ENCODE measurements at regions not wholly inside any gene's neighbourhood (a gene's known extent, or its start where the extent isn't known, plus 50 kb on each side); places are given as distances from the start of the nearest gene placed in this dataset.

DNA sequence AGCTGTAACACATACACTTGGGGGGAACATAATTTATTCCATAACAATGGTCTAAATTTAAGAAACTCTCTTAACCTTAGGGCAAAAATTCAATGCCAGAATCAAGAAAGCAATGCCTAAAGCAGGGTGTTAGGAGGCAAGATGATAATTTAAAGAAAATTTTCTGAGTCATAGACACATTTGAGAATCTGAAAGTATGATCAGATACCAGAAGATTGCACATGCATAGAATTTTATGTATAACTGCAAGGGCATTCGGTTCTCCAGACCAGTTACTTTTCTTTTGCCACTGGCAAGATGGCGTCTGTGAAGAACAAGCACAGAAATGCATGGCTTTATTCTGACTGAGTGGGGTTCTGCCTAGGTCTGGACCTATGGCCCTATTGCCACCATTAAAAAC is 64.4 kb upstream of the IPO9 start:
- intact Hi-C loops (cut with micrococcal nuclease) = no loop called here

DNA sequence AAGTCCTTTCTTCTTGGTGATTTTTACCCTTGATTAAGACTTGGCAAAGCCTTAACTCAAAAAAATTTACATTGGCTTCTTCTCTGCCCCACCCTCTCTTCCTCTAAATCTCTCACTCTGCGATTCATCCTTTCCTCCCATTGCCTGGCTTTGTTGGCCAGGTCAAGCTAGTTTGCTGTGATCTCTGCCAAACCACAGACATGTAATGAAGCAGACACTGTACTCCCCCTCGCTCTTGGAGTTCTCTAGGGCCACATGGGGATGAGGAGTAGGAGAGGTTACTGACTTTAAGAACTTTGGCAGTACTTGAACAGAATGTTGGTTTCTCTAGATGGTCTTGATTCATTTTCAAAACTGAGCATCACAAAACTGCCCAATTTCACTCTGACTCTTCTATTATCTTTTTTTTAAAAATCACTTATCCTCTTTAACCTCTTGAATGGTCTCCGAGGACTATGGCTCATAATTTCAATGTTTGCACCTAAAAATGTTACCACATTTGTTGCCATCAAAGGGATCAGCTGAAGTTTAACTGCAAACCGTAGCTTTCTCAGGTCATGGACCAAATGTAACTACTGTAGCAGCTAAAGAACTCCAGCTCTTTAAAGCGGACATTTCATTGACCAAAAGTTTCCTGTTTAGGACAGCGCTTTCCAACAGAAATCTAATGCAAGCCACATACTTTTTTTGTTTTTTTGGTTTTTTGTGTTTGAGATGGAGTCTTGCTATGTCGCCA is 62.7 kb upstream of the IPO9 start:
- intact Hi-C loops (cut with micrococcal nuclease) = no loop called here

DNA sequence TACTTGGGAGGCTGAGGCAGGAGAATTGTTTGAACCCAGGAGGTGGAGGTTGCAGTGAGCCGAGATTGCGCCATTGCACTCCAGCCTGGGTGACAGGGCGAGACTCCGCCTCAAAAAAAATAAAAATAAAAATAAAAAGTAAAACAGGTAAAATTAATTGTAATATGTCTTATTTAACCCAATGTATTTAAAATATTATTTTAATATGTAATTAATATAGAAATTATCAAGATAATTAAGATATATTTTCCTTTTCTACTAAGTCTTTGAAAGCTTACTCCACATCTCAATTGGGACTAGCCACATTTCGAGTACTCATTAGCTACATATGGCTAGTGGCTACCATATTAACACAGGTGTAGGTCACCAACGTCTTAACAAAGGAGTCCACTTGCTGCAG is 61.6 kb upstream of the IPO9 start:
- intact Hi-C loops (cut with micrococcal nuclease) = no loop called here

DNA sequence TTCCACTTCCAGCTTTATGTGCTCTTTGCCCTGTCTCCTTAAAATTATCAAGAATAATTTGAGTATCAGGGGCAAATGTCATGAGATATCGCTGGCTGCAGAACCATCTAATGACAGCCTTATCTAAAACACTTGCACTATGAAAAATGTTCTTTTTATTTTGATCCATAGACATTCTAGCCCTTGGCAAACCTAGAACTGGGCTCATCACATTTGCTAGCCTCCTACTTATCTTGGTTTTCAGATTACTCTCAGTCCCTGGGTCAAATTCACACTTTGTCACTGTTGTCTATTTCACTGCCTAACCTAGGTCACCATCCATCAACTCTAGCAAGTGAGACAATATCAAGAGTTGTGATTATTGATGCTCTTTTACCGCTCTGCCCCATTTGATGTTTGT is 59.9 kb upstream of the IPO9 start:
- intact Hi-C loops (cut with micrococcal nuclease) = no loop called here

DNA sequence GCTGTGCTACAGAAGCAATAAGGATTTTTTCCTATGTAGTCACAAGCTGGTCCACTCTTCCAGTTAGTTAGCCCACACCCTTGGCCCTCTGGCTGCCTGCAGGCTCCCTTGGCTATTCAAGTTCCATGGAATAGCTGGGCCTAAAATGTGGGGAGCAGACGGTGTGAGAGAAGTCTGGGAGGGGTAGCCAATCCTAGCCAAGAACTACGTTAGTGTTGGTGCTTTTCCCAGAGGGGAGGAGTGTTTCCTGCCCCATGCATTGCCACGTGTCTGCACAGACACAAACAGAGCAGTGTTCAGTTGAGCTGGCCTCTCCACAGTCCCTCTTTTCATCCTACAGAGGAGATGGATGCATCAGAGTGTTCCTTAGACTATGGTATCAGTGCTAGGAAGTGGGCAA is 59.0 kb upstream of the IPO9 start:
- intact Hi-C loops (cut with micrococcal nuclease) = no loop called here

DNA sequence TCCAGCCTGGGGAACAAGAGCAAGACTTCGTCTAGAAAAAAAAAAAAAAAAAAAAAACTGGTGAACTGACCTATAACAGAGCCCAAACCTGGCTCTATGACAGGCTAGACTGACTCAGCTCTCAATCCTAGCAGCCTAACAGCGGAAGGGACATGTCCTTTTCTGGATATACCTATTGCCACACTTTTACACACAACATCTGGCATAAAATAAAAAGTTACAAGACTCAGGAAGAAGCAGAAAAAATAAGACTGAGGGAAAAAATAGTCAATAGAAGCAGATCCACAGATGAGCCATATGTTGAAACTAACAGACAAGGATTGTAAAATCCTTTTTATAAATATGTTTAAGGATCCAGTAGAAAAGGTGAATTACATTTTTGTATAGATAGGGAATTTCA is 57.5 kb upstream of the IPO9 start:
- intact Hi-C loops (cut with micrococcal nuclease) = no loop called here

DNA sequence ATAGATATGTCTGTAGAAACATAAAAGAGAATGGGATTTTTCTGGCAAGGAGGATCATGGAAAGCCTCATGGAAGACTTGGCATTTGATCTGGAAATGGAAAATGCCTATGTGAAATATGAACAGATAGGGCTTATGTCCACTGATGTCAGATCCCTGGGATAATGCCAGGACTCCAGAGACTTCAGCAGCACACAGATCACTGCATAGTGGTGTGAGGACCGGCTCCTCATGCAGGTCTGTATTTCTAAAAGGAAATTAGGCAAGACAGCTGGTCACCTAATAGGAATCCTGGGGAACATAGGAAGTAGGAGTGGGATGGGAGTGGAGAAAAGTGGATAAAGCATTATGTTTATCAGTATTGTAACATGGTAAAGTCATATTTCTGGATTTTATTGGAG is 56.8 kb upstream of the IPO9 start:
- intact Hi-C loops (cut with micrococcal nuclease) = no loop called here

DNA sequence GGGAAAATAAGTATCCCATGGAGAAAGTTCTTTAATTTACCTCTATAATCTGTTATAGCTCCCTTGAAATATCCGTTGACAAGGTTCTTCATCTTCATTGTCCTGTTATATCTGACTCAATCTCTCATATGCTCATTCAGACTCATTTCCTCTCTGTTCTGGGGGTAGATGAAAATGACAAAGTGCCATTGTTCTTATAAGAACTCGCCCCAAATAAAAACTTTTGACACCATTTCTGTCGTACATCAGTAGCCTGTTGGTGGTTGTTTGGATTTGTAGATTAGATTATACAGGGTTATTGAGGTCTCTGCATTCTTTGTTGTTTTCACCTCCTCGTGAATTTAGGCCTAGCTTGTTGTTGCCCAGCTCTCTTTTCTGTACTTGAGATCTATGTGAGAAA is 55.2 kb upstream of the IPO9 start:
- intact Hi-C loops (cut with micrococcal nuclease) = no loop called here

DNA sequence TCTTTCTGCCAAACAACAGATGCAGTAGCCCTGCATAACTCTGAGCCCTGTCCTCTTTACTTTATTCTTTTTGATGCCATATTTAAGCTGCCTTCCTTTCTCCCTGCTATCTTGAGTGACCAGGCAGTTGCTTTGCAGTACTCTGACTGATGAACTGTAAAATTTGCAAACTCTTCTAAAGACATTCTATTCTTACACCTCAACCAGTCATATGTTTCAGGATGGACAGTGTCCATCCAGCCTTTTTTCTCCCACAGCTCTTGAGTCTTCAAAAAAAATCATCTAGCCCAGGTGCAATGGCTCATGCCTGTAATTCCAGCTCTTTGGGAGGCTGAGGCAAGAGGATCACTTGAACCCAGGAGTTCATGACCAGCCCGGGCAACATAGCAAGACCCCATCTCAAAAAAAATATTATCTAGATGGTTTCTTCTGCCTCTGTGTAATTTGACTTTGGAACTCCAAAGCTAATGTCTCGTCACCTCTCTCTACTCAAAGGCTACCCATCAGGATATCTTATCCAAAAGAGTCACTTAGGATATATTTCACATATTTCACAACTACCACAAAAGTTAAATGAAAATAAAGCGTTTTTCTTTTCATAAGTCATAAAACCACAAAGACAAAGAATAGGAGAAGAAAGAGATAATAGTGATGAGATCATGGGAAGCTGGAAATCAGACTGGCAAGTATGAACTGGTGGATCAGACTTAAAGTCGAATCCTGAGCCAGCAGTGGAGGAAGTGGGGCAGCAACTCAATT is 54.6 kb upstream of the IPO9 start:
- intact Hi-C loops (cut with micrococcal nuclease) = no loop called here

DNA sequence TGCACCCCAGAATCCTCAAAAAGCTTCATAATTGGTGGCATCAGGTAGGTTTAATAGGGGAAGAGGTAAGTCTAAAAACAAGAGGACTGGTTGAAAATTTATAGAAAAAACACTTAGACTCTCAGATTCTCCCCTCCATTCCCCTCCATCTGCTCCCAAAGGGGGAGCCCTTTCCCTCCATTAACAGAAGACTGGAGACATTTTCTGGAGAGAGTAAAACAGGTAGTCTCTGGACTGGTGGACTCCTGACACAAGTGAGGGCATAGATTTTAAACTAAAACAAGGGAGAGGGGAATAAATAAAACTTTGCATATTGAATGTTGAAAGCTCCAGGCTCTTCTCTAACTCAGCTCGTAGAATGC is 54.0 kb upstream of the IPO9 start:
- intact Hi-C loops (cut with micrococcal nuclease) = no loop called here

DNA sequence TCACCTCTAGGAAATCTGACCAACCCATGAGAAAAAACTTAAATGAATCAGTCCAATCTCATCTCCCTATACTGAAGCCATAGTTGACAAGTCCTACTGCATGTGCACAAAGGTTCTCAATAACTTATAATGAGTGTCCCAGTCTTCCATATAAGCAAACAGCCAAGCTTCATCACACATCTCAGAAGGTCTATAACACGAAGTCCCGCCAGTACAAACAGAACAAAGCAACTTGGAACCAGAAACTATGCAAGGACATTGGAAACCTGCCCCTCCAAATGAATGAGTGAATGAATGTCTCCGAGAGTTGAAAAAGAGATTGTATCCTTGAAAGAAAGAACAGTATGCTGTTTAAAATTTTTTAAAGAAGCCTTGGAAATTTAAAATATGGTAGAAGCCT is 53.6 kb upstream of the IPO9 start:
- intact Hi-C loops (cut with micrococcal nuclease) = no loop called here

DNA sequence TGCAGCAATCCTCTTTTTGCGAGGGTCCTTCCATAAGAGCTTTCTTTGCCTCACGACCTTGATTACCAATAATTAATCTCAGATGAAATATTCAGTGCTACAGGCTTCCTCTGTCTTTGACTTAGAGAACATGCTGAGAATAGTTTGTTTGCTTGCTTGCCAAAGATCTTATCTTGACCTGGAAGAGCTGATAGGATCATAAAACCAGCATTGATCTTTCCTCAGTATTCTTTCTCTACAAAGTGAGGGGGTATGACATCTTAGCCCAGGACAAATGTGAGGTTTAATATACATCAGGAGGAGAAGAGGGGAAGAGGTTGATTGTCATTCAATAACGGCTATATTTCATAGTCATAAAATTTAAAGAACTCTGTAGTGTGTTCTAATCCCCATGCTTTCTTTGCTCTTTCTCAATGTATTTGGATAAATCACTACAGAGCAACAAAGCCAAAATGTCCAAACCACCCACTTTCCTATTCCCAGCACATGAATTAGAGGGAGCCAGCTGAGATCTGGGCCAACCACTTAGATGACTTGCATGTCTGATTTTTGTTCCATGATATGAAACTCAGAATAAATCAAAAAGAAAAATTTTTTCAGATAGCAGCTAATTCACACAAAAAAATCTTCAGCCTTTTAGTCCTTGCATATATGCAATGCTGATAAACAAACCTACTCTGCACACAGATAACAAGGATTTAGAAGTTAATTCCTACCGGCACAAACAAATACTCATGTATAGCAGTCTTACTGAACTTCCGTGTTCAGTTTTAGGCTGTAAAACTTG is 50.5 kb upstream of the IPO9 start:
- intact Hi-C loops (cut with micrococcal nuclease) = no loop called here

Measured in T-helper 1 cell treated with Interleukin-12 subunit alpha and Interleukin-12 subunit beta and Interleukin-4 antibody, amounts not matched to agents 30 ng/mL and 1 ng/mL, for 36 hours (primary cell).